Activated CD8-positive, alpha-beta memory T cell treated with anti-CD3 and anti-CD28 coated beads for 24 hours (primary cell): ENCODE measurements at regions not wholly inside any gene's neighbourhood (a gene's known extent, or its start where the extent isn't known, plus 50 kb on each side); places are given as distances from the start of the nearest gene placed in this dataset.

ENCODE experiments used
- DNase-seq: peaks from one replicate; pipeline ENCODE4 v3.0.0-alpha.2; 2020

GRCh38 chr18:39806525-39806924, 2148.5 kb upstream of the PIK3C3 start:
- no peak for DNase-seq

- DNase-seq = no peak
These were observed 2149.8 kb upstream of the PIK3C3 start for GRCh38 chr18:39805218-39805617.

- DNase-seq = no peak
These were observed 2152.3 kb upstream of the PIK3C3 start for GRCh38 chr18:39802648-39803229.

- no peak for DNase-seq
These were observed 2153.2 kb upstream of the PIK3C3 start for GRCh38 chr18:39801848-39802247.

GRCh38 chr18:39801010-39801409, 2154.0 kb upstream of the PIK3C3 start:
- no peak for DNase-seq

GRCh38 chr18:39799006-39799405, 2156.0 kb upstream of the PIK3C3 start:
- no peak for DNase-seq

- no peak for DNase-seq
These were observed 2158.6 kb upstream of the PIK3C3 start for GRCh38 chr18:39796393-39796792.

GRCh38 chr18:39795350-39795749, 2159.7 kb upstream of the PIK3C3 start:
- no peak for DNase-seq

GRCh38 chr18:39793609-39794008, 2161.4 kb upstream of the PIK3C3 start:
- no peak for DNase-seq

GRCh38 chr18:39788383-39788782, 2166.7 kb upstream of the PIK3C3 start:
- no peak for DNase-seq

- DNase-seq = no peak
These were observed 2168.6 kb upstream of the PIK3C3 start for GRCh38 chr18:39786477-39786876.

- no peak for DNase-seq
These were observed 2170.5 kb upstream of the PIK3C3 start for GRCh38 chr18:39784541-39784940.

- DNase-seq = no peak
These were observed 2173.5 kb upstream of the PIK3C3 start for GRCh38 chr18:39781565-39781964.

- DNase-seq = no peak
These were observed 2174.3 kb upstream of the PIK3C3 start for GRCh38 chr18:39780774-39781173.

GRCh38 chr18:39779926-39780325, 2175.1 kb upstream of the PIK3C3 start:
- no peak for DNase-seq

GRCh38 chr18:39776766-39777165, 2178.3 kb upstream of the PIK3C3 start:
- no peak for DNase-seq

GRCh38 chr18:39774957-39775598, 2180.0 kb upstream of the PIK3C3 start:
- DNase-seq = no peak

- no peak for DNase-seq
These were observed 2181.4 kb upstream of the PIK3C3 start for GRCh38 chr18:39773646-39774045.

- no peak for DNase-seq
These were observed 2182.7 kb upstream of the PIK3C3 start for GRCh38 chr18:39772155-39772919.

- DNase-seq = no peak
These were observed 2184.6 kb upstream of the PIK3C3 start for GRCh38 chr18:39770399-39770798.

- DNase-seq = no peak
These were observed 2190.2 kb upstream of the PIK3C3 start for GRCh38 chr18:39764873-39765272.

- DNase-seq = no peak
These were observed 2193.8 kb upstream of the PIK3C3 start for GRCh38 chr18:39761273-39761672.

- no peak for DNase-seq
These were observed 2194.3 kb upstream of the CELF4 start for GRCh38 chr18:39759926-39760325.

GRCh38 chr18:39753178-39753577, 2187.6 kb upstream of the CELF4 start:
- DNase-seq = no peak
